ENCODE measurements at regions not wholly inside any gene's neighbourhood (a gene's known extent, or its start where the extent isn't known, plus 50 kb on each side); places are given as distances from the start of the nearest gene placed in this dataset.

DNA sequence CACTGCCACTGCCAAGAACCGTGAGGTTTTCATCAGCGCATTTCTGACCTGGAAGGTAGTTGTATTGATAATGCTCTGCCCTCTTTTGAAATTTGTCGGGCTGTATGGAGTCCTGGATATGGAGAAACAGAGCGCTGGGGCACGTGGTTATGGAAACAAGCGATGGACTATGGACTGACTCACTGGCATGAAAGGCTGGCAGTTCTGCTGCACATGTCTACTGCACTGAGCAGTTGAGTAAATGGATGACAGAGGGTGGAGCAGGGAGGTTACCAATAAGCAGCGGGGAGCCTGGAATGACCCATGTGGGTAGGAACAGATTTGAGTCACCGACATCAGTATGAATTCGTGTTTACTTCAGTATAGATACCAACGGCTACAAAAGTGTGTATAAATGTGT lies 429.5 kb downstream of the OCA2 start:
- no peak overlapping the region for H3K4me3 Mint-ChIP-seq

DNA sequence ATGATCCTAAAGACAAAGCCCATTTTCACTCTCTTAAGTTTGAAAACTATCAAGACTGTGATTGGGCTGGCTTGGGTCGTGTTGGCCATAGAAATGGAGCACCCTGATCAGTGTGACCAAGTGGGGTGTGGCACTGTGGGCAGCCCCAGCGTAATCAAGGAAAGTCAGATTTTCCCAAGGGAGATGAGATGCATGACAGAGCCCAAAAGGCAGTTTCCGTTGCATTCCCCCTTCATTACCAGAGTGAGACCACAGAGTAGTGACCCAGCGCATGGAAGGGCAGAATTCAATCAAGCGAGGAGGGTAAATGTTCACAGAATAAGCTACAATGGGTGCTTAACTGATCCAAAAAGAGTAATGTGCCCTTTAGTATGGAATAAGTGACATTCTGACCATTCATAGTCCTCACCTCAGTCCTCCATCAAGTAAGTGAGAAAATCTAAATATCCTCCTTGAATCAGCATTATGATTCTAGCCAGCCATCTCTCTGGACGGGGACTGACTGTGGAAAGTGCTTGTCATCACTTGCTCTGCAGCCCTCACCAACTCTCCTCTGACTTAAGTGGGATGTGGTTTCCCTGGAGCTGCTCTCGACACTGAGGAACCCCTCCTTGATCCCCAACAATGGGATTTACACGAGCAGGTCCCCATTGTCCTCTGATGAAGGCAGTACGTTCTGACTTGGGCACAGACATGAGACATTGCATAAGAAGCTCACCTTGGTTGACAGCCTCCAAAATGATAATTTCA lies 430.5 kb downstream of the OCA2 start:
- no peaks in the 10 kb centered on the region for H3F3A ChIP-seq (replicated peaks; ENCODE audit: low read depth)
- Mint-ChIP-seq H3K4me1 (peaks cover 30% of the 10 kb centered on the region), H3K27me3 (ENCODE audit: insufficient read depth, low read depth, poor library complexity) (peaks cover 14% of the 10 kb centered on the region), H3K36me3 (ENCODE audit: low read depth) (no peaks in the 10 kb centered on the region; the same call in 2 of the 3 replicates), H3K9me3 (no peaks in the 10 kb centered on the region), H3K27ac (no peak overlapping the region), H3K4me3 (no peak overlapping the region)
- H3K4me1 ChIP-seq (ENCODE audit: insufficient read depth), result peaks cover 7% of the 10 kb centered on the region; the same call in 1 of the 2 replicates
- DNase-seq (ENCODE audit: low spot score), result no peak
- no peak overlapping the region for H3K4me2 ChIP-seq
- H4K20me1 ChIP-seq (replicated peaks; ENCODE audit: insufficient read depth), result no peaks in the 10 kb centered on the region
- H3K27ac ChIP-seq (ENCODE audit: low read depth), result no peak overlapping the region
- H3K79me2 ChIP-seq (replicated peaks; ENCODE audit: insufficient read depth), result no peaks in the 10 kb centered on the region
- ATAC-seq, result no peak
- no peak overlapping the region for H2AFZ ChIP-seq
- no peak overlapping the region for H3K4me3 ChIP-seq
- H3K27me3 ChIP-seq (ENCODE audit: insufficient read depth), result no peaks in the 10 kb centered on the region
- H3K9me2 ChIP-seq (ENCODE audit: insufficient read depth), result no peaks in the 10 kb centered on the region
- no peaks in the 10 kb centered on the region for H3K36me3 ChIP-seq (ENCODE audit: insufficient read depth)
- TF ChIP-seq, protein P1, sequence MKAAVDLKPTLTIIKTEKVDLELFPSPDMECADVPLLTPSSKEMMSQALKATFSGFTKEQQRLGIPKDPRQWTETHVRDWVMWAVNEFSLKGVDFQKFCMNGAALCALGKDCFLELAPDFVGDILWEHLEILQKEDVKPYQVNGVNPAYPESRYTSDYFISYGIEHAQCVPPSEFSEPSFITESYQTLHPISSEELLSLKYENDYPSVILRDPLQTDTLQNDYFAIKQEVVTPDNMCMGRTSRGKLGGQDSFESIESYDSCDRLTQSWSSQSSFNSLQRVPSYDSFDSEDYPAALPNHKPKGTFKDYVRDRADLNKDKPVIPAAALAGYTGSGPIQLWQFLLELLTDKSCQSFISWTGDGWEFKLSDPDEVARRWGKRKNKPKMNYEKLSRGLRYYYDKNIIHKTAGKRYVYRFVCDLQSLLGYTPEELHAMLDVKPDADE (IDR thresholded peaks at IDR 0.05), result no peak
- TF ChIP-seq ZNF114 (CRISPR knock-in tag; IDR thresholded peaks at IDR 0.05), result no peak
- no peak for TF ChIP-seq JUNB (IDR thresholded peaks at IDR 0.05; ENCODE audit: unreplicated experiment)

More for the DNA sequence above, 429.5 kb downstream of the OCA2 start:
- Mint-ChIP-seq H3K36me3 (ENCODE audit: low read depth) (no peaks in the 10 kb centered on the region; the same call in 2 of the 3 replicates), H3K27me3 (ENCODE audit: insufficient read depth, low read depth, poor library complexity) (peaks cover 16% of the 10 kb centered on the region), H3K9me3 (no peaks in the 10 kb centered on the region), H3K27ac (no peak overlapping the region), H3K4me1 (peaks cover 28% of the 10 kb centered on the region)
- Histone ChIP-seq H3K4me3 (no peak overlapping the region), H4K20me1 (replicated peaks; ENCODE audit: insufficient read depth) (no peaks in the 10 kb centered on the region), H3K9me2 (ENCODE audit: insufficient read depth) (no peaks in the 10 kb centered on the region), H3K79me2 (replicated peaks; ENCODE audit: insufficient read depth) (no peaks in the 10 kb centered on the region), H2AFZ (no peak overlapping the region), H3F3A (replicated peaks; ENCODE audit: low read depth) (no peaks in the 10 kb centered on the region), H3K27me3 (ENCODE audit: insufficient read depth) (no peaks in the 10 kb centered on the region), H3K4me2 (no peak overlapping the region), H3K36me3 (ENCODE audit: insufficient read depth) (no peaks in the 10 kb centered on the region), H3K4me1 (ENCODE audit: insufficient read depth) (peaks cover 7% of the 10 kb centered on the region; the same call in 1 of the 2 replicates), H3K27ac (ENCODE audit: low read depth) (no peak overlapping the region)
- ATAC-seq (no peak), DNase-seq (ENCODE audit: low spot score) (no peak)
- no peak for TF ChIP-seq JUNB (IDR thresholded peaks at IDR 0.05; ENCODE audit: unreplicated experiment)

DNA sequence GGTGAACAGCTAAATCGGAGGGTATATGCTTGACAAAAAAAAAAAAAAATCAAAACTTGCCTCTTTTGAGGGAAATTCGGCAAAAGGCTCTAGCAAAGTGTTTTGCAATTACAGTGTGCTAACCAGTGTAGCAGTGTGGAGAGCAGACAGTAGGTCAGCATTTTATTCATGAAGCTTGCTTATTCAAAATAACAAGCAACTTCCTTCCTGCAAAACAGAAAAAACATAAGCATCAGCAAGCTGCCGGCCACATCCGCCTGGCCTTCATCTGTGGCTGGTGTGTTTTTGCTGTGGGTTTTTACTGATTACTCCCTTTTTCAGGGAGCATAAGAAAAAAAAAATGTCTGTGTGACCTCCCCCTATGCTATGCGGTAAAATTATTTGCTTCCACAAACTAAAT lies 434.1 kb downstream of the OCA2 start:
- DNase-seq (ENCODE audit: low spot score) (no peak), ATAC-seq (no peak)
- TF ChIP-seq, protein P1 (IDR thresholded peaks at IDR 0.05), result no peak
- TF ChIP-seq, protein P2, sequence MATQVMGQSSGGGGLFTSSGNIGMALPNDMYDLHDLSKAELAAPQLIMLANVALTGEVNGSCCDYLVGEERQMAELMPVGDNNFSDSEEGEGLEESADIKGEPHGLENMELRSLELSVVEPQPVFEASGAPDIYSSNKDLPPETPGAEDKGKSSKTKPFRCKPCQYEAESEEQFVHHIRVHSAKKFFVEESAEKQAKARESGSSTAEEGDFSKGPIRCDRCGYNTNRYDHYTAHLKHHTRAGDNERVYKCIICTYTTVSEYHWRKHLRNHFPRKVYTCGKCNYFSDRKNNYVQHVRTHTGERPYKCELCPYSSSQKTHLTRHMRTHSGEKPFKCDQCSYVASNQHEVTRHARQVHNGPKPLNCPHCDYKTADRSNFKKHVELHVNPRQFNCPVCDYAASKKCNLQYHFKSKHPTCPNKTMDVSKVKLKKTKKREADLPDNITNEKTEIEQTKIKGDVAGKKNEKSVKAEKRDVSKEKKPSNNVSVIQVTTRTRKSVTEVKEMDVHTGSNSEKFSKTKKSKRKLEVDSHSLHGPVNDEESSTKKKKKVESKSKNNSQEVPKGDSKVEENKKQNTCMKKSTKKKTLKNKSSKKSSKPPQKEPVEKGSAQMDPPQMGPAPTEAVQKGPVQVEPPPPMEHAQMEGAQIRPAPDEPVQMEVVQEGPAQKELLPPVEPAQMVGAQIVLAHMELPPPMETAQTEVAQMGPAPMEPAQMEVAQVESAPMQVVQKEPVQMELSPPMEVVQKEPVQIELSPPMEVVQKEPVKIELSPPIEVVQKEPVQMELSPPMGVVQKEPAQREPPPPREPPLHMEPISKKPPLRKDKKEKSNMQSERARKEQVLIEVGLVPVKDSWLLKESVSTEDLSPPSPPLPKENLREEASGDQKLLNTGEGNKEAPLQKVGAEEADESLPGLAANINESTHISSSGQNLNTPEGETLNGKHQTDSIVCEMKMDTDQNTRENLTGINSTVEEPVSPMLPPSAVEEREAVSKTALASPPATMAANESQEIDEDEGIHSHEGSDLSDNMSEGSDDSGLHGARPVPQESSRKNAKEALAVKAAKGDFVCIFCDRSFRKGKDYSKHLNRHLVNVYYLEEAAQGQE (IDR thresholded peaks at IDR 0.05; ENCODE audit: unreplicated experiment), result no peak
- TF ChIP-seq CREB1 (CRISPR knock-in tag; IDR thresholded peaks at IDR 0.05; ENCODE audit: low read depth) (no peak), EZH2 (IDR thresholded peaks at IDR 0.05; ENCODE audit: low read depth, unreplicated experiment) (no peak), ZNF331 (CRISPR knock-in tag; IDR thresholded peaks at IDR 0.05; ENCODE audit: low read depth) (no peak), EZH2phosphoT487 (IDR thresholded peaks at IDR 0.05; ENCODE audit: unreplicated experiment) (no peak)
- no peak overlapping the region for H3K27ac Mint-ChIP-seq
- no peak overlapping the region for H3K4me3 Mint-ChIP-seq
- H3K79me2 ChIP-seq (replicated peaks; ENCODE audit: insufficient read depth), result no peaks in the 10 kb centered on the region
- no peak overlapping the region for H3K4me2 ChIP-seq
- no peaks in the 10 kb centered on the region for H3K4me1 ChIP-seq (ENCODE audit: insufficient read depth)
- H3K27ac ChIP-seq (ENCODE audit: low read depth), result no peak overlapping the region
- H3K27me3 ChIP-seq (ENCODE audit: insufficient read depth), result no peaks in the 10 kb centered on the region
- peaks cover 26% of the 10 kb centered on the region for H3K9me3 Mint-ChIP-seq
- no peaks in the 10 kb centered on the region for H4K20me1 ChIP-seq (replicated peaks; ENCODE audit: insufficient read depth)
- H3K36me3 Mint-ChIP-seq (ENCODE audit: low read depth), result peaks cover 3% of the 10 kb centered on the region; the same call in 2 of the 3 replicates
- no peak overlapping the region for H3K4me3 ChIP-seq
- H3K27me3 Mint-ChIP-seq (ENCODE audit: insufficient read depth, low read depth, poor library complexity), result no peaks in the 10 kb centered on the region
- H3F3A ChIP-seq (replicated peaks; ENCODE audit: low read depth), result no peaks in the 10 kb centered on the region
- no peak overlapping the region for H2AFZ ChIP-seq
- no peaks in the 10 kb centered on the region for H3K9me2 ChIP-seq (ENCODE audit: insufficient read depth)
- peaks cover 12% of the 10 kb centered on the region; the same call in 2 of the 3 replicates for H3K4me1 Mint-ChIP-seq
- no peaks in the 10 kb centered on the region for H3K36me3 ChIP-seq (ENCODE audit: insufficient read depth)
